CD4-positive, alpha-beta T cell treated with Interleukin-6 for 4 hours (primary cell): ENCODE measurements at regions not wholly inside any gene's neighbourhood (a gene's known extent, or its start where the extent isn't known, plus 50 kb on each side); places are given as distances from the start of the nearest gene placed in this dataset.

Source experiments
- DNase-seq: peaks from one replicate; pipeline ENCODE4 v3.0.0-alpha.2; 2020; ENCODE audit warnings: mixed read lengths

GRCh38 chr3:70840106-70840870 lies 527.9 kb upstream of the MDFIC2 start:
- no peak for DNase-seq

- DNase-seq = no peak
Observed at GRCh38 chr3:70833239-70833960, 521.0 kb upstream of the MDFIC2 start.

GRCh38 chr3:70832834-70833205 lies 520.4 kb upstream of the MDFIC2 start:
- DNase-seq = no peak

- DNase-seq = no peak
Observed at GRCh38 chr3:70832089-70832833, 519.8 kb upstream of the MDFIC2 start.

GRCh38 chr3:70829092-70829491 lies 516.7 kb upstream of the MDFIC2 start:
- no peak for DNase-seq

GRCh38 chr3:70824773-70825172 lies 512.3 kb upstream of the MDFIC2 start:
- no peak for DNase-seq

- DNase-seq = no peak
Observed at GRCh38 chr3:70824078-70824477, 511.6 kb upstream of the MDFIC2 start.

GRCh38 chr3:70823622-70824021 lies 511.2 kb upstream of the MDFIC2 start:
- DNase-seq = no peak

GRCh38 chr3:70822669-70823068 lies 510.2 kb upstream of the MDFIC2 start:
- DNase-seq = no peak

- DNase-seq = no peak
Observed at GRCh38 chr3:70821602-70822001, 509.2 kb upstream of the MDFIC2 start.

GRCh38 chr3:70820397-70820796 lies 508.0 kb upstream of the MDFIC2 start:
- no peak for DNase-seq

- no peak for DNase-seq
Observed at GRCh38 chr3:70818145-70818544, 505.7 kb upstream of the MDFIC2 start.

GRCh38 chr3:70816346-70816745 lies 503.9 kb upstream of the MDFIC2 start:
- DNase-seq = no peak

- DNase-seq = no peak
Observed at GRCh38 chr3:70815817-70816216, 503.4 kb upstream of the MDFIC2 start.

GRCh38 chr3:70813311-70813710 lies 500.9 kb upstream of the MDFIC2 start:
- no peak for DNase-seq

GRCh38 chr3:70811880-70812279 lies 499.4 kb upstream of the MDFIC2 start:
- no peak for DNase-seq

GRCh38 chr3:70808881-70809280 lies 496.4 kb upstream of the MDFIC2 start:
- DNase-seq = no peak

GRCh38 chr3:70806556-70806955 lies 494.1 kb upstream of the MDFIC2 start:
- no peak for DNase-seq

- DNase-seq = no peak
Observed at GRCh38 chr3:70806021-70806420, 493.6 kb upstream of the MDFIC2 start.

- DNase-seq = no peak
Observed at GRCh38 chr3:70805061-70805889, 492.8 kb upstream of the MDFIC2 start.

GRCh38 chr3:70803891-70804290 lies 491.5 kb upstream of the MDFIC2 start:
- no peak for DNase-seq

GRCh38 chr3:70803319-70803718 lies 490.9 kb upstream of the MDFIC2 start:
- no peak for DNase-seq

- DNase-seq = no peak
Observed at GRCh38 chr3:70800951-70801350, 488.5 kb upstream of the MDFIC2 start.
